HepG2 (cell line): ENCODE measurements at regions not wholly inside any gene's neighbourhood (a gene's known extent, or its start where the extent isn't known, plus 50 kb on each side); places are given as distances from the start of the nearest gene placed in this dataset.

Source experiments
- ARHGAP35 ChIP-seq: sonication (generic); formaldehyde crosslinking; IDR thresholded peaks from 2 replicates; pipeline ENCODE4 v1.9.0; 2022; ENCODE audit warnings: mild to moderate bottlenecking, inconsistent platforms, moderate library complexity, missing genetic modification reagents, borderline replicate concordance
- ARID3A ChIP-seq: IDR thresholded peaks from 2 replicates; pipeline ENCODE4 v1.6.1; 2012; ENCODE audit warnings: low read depth, low read length, improper control_type of control experiment
- HMG20B ChIP-seq: conservative IDR thresholded peaks from 2 replicates; pipeline ENCODE4 v1.6.1; 2016; ENCODE audit warnings: missing genetic modification reagents, missing compliant biosample characterization
- KLF16 ChIP-seq, 2 experiments: sonication (generic) in 1 of 2; formaldehyde crosslinking in 1 of 2; IDR thresholded peaks; 2 replicates each; pipeline versions ENCODE4 v1.6.1 to v1.8.0; 2016 to 2023; ENCODE audit warnings: missing genetic modification reagents in 2 of 2, missing compliant biosample characterization in 1 of 2
- NCOR1 ChIP-seq: fragments of 200-600 bp; sonication (generic); IDR thresholded peaks from 2 replicates; pipeline ENCODE4 v1.7.0; 2017; ENCODE audit warnings: antibody characterized with exemption, low read length, borderline replicate concordance
- PPARG ChIP-seq: conservative IDR thresholded peaks from 2 replicates; pipeline ENCODE4 v1.6.1; 2016; ENCODE audit warnings: missing biosample characterization, missing genetic modification reagents
- SP140L ChIP-seq: sonication (generic); formaldehyde crosslinking; IDR thresholded peaks from 2 replicates; pipeline ENCODE4 v1.4.0; 2020; ENCODE audit warnings: missing genetic modification reagents, borderline replicate concordance
- UBTF ChIP-seq: sonication (generic); formaldehyde crosslinking; IDR thresholded peaks from 2 replicates; pipeline ENCODE4 v1.4.0; 2020; ENCODE audit warnings: mild to moderate bottlenecking, missing genetic modification reagents
- YEATS4 ChIP-seq: sonication (generic); formaldehyde crosslinking; IDR thresholded peaks from 2 replicates; pipeline ENCODE4 v1.4.0; 2020; ENCODE audit warnings: missing genetic modification reagents, borderline replicate concordance
- ZFP36L1 ChIP-seq: sonication (generic); formaldehyde crosslinking; IDR thresholded peaks from 2 replicates; pipeline ENCODE4 v1.8.0; 2022; ENCODE audit warnings: mild to moderate bottlenecking, missing genetic modification reagents, moderate library complexity
- ZNF451 ChIP-seq: sonication (generic); formaldehyde crosslinking; IDR thresholded peaks from 2 replicates; pipeline ENCODE4 v1.5.0; 2020; ENCODE audit warnings: mild to moderate bottlenecking, missing genetic modification reagents
- TF ChIP-seq, protein P1 (sequence below): sonication (generic); formaldehyde crosslinking; IDR thresholded peaks from 2 replicates; pipeline ENCODE4 v1.4.0; 2020; ENCODE audit warnings: missing genetic modification reagents, mild to moderate bottlenecking, borderline replicate concordance
- TF ChIP-seq, protein P2 (sequence below): sonication (generic); formaldehyde crosslinking; IDR thresholded peaks from 2 replicates; pipeline ENCODE4 v1.5.1; 2020; ENCODE audit warnings: mild to moderate bottlenecking, moderate library complexity, missing genetic modification reagents
- TF ChIP-seq, protein P3 (sequence below): IDR thresholded peaks from 2 replicates; pipeline ENCODE4 v1.6.1; 2018; ENCODE audit warnings: missing genetic modification reagents, mild to moderate bottlenecking, missing compliant biosample characterization
- TF ChIP-seq, protein P4 (sequence below): IDR thresholded peaks from 2 replicates; pipeline ENCODE4 v1.6.1; 2016; ENCODE audit warnings: low read depth, borderline replicate concordance

GRCh38 chr5:74500110-74500917, 140.2 kb downstream of the ENC1 start (continued):
- TF ChIP-seq, protein P1, sequence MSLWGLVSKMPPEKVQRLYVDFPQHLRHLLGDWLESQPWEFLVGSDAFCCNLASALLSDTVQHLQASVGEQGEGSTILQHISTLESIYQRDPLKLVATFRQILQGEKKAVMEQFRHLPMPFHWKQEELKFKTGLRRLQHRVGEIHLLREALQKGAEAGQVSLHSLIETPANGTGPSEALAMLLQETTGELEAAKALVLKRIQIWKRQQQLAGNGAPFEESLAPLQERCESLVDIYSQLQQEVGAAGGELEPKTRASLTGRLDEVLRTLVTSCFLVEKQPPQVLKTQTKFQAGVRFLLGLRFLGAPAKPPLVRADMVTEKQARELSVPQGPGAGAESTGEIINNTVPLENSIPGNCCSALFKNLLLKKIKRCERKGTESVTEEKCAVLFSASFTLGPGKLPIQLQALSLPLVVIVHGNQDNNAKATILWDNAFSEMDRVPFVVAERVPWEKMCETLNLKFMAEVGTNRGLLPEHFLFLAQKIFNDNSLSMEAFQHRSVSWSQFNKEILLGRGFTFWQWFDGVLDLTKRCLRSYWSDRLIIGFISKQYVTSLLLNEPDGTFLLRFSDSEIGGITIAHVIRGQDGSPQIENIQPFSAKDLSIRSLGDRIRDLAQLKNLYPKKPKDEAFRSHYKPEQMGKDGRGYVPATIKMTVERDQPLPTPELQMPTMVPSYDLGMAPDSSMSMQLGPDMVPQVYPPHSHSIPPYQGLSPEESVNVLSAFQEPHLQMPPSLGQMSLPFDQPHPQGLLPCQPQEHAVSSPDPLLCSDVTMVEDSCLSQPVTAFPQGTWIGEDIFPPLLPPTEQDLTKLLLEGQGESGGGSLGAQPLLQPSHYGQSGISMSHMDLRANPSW (CRISPR knock-in tag): 0 out of 2 replicates have a peak, but pooled peaks have one; percentile 60
- TF ChIP-seq SP140L (CRISPR knock-in tag): peak; percentile 64; the same call in 1 of the 2 replicates
- TF ChIP-seq, protein P2, sequence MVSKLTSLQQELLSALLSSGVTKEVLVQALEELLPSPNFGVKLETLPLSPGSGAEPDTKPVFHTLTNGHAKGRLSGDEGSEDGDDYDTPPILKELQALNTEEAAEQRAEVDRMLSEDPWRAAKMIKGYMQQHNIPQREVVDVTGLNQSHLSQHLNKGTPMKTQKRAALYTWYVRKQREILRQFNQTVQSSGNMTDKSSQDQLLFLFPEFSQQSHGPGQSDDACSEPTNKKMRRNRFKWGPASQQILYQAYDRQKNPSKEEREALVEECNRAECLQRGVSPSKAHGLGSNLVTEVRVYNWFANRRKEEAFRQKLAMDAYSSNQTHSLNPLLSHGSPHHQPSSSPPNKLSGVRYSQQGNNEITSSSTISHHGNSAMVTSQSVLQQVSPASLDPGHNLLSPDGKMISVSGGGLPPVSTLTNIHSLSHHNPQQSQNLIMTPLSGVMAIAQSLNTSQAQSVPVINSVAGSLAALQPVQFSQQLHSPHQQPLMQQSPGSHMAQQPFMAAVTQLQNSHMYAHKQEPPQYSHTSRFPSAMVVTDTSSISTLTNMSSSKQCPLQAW (CRISPR knock-in tag): peak; percentile 93
- peak; percentile 58; the same call in 1 of the 2 replicates for TF ChIP-seq PPARG
- TF ChIP-seq ARID3A: peak; percentile 94; the same call in 1 of the 2 replicates
- peak in 1 of 2 experiments; percentile 61; a peak in 2 of 4 replicates for TF ChIP-seq KLF16 (CRISPR knock-in tag; IDR thresholded peaks at IDR 0.05)
- peak; percentile 22; the same call in 1 of the 2 replicates for TF ChIP-seq UBTF (CRISPR knock-in tag)
- peak; percentile 96 for TF ChIP-seq HMG20B
- peak; percentile 98 for TF ChIP-seq NCOR1
- no peak for TF ChIP-seq ARHGAP35
- TF ChIP-seq YEATS4 (CRISPR knock-in tag): peak; percentile 31; the same call in 1 of the 2 replicates
- no peak for TF ChIP-seq ZNF451 (CRISPR knock-in tag)
- TF ChIP-seq, protein P3, sequence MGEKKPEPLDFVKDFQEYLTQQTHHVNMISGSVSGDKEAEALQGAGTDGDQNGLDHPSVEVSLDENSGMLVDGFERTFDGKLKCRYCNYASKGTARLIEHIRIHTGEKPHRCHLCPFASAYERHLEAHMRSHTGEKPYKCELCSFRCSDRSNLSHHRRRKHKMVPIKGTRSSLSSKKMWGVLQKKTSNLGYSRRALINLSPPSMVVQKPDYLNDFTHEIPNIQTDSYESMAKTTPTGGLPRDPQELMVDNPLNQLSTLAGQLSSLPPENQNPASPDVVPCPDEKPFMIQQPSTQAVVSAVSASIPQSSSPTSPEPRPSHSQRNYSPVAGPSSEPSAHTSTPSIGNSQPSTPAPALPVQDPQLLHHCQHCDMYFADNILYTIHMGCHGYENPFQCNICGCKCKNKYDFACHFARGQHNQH: peak; percentile 35; the same call in 1 of the 2 replicates
- TF ChIP-seq, protein P4, sequence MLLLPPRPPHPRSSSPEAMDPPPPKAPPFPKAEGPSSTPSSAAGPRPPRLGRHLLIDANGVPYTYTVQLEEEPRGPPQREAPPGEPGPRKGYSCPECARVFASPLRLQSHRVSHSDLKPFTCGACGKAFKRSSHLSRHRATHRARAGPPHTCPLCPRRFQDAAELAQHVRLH (CRISPR knock-in tag): peak; percentile 17; the same call in 1 of the 2 replicates
- no peak for TF ChIP-seq ZFP36L1 (CRISPR knock-in tag)
